ENCODE measurements at regions not wholly inside any gene's neighbourhood (a gene's known extent, or its start where the extent isn't known, plus 50 kb on each side); places are given as distances from the start of the nearest gene placed in this dataset.

- BruUV-seq (replicated peaks), result no TSS peak
- intact Hi-C loops (cut with micrococcal nuclease), result no loop called here
- dilution Hi-C loops (cut with MboI; ENCODE audit: extremely low pct_ligation_motif_present, low sequenced_read_pairs), result no loop called here
- FAIRE-seq (no peak), DNase-seq (ENCODE audit: low read depth, low spot score) (no peak)
- no peak overlapping the region for H3K9ac ChIP-seq (replicated peaks; ENCODE audit: extremely low read depth, insufficient read depth, low read length)
- TF ChIP-seq MAX (IDR thresholded peaks at IDR 0.05; ENCODE audit: insufficient read depth, insufficient read length) (no peak), GATA2 (IDR thresholded peaks at IDR 0.05; ENCODE audit: insufficient read depth, insufficient read length, low read depth, low read length) (no peak), POLR2A (IDR thresholded peaks at IDR 0.05; ENCODE audit: low read depth, low read length) (no peak), POLR2AphosphoS5 (IDR thresholded peaks at IDR 0.05; ENCODE audit: insufficient read depth, low read depth, low read length) (no peak), CTCF (IDR thresholded peaks at IDR 0.05; ENCODE audit: extremely low read depth in 1 of 2, insufficient read depth in 1 of 2, low read depth in 1 of 2, low read length in 2 of 2) (no peak), JUN (IDR thresholded peaks at IDR 0.05; ENCODE audit: borderline replicate concordance, insufficient read depth, insufficient read length, low read depth) (no peak), EZH2 (IDR thresholded peaks at IDR 0.05; ENCODE audit: borderline replicate concordance, low read depth, low read length, severe bottlenecking) (no peak), MYC (IDR thresholded peaks at IDR 0.05; ENCODE audit: low read depth, low read length) (no peak), FOS (IDR thresholded peaks at IDR 0.05; ENCODE audit: borderline replicate concordance, insufficient read depth, low read length) (no peak)
- H3K27ac ChIP-seq (ENCODE audit: insufficient read depth, low read depth, low read length), result no peak overlapping the region
- no peak overlapping the region for H3K4me3 ChIP-seq (replicated peaks in 1 of 3; ENCODE audit: insufficient read depth in 1 of 3, low read depth in 1 of 3, low read length in 3 of 3)
- H3K79me2 ChIP-seq (ENCODE audit: control insufficient read depth, insufficient read depth, low read length), result no peaks in the 10 kb centered on the region
- no peaks in the 10 kb centered on the region for H4K20me1 ChIP-seq (replicated peaks; ENCODE audit: control insufficient read depth, extremely low read depth, insufficient read depth, low read length)
- ChIA-PET CTCF (no interaction called here), POLR2A (interaction anchor here (0.6 kb wide), 1 partner anchor 17 kb away, joined by 4 read pairs; no protein-coding TSS in a partner anchor)
- H2AFZ ChIP-seq (ENCODE audit: low read depth, low read length), result no peak overlapping the region
- no peaks in the 10 kb centered on the region for H3K9me1 ChIP-seq (replicated peaks; ENCODE audit: control insufficient read depth, extremely low read depth, insufficient read depth, low read length)
- H3K4me2 ChIP-seq (ENCODE audit: insufficient read depth, low read length), result no peak overlapping the region
- no peaks in the 10 kb centered on the region for H3K27me3 ChIP-seq (ENCODE audit: control insufficient read depth in 2 of 2, insufficient read depth in 2 of 2, low read length in 2 of 2)
- no peaks in the 10 kb centered on the region for H3K36me3 ChIP-seq (ENCODE audit: control insufficient read depth in 2 of 2, extremely low read depth in 1 of 2, insufficient read depth in 2 of 2, low read length in 2 of 2)
- H3K9me3 ChIP-seq (replicated peaks; ENCODE audit: control insufficient read depth, insufficient read depth, low read length), result no peaks in the 10 kb centered on the region
- no peaks in the 10 kb centered on the region for H3K4me1 ChIP-seq (ENCODE audit: control insufficient read depth, extremely low read depth, insufficient read depth, low read length)
Measured at GRCh38 chr5:166947045-166947444, 1344.4 kb upstream of the WWC1 start.

All from endothelial cell of umbilical vein (primary cell).